LNCaP clone FGC (cell line): ENCODE measurements at regions not wholly inside any gene's neighbourhood (a gene's known extent, or its start where the extent isn't known, plus 50 kb on each side); places are given as distances from the start of the nearest gene placed in this dataset.

Source experiments
- DNase-seq: peaks from one replicate; pipeline ENCODE4 v3.0.0-alpha.2; 2011; ENCODE audit warnings: low read depth
- H3K4me3 ChIP-seq: 2 replicates; pipeline ENCODE4 v1.5.1; 2011; ENCODE audit warnings: mild to moderate bottlenecking, low read depth, low read length, control low read depth
- CTCF ChIP-seq: IDR thresholded peaks from 2 replicates; pipeline ENCODE4 v1.5.1; 2012; ENCODE audit warnings: mild to moderate bottlenecking; ENCODE audit not compliant: control insufficient read depth, insufficient read depth; ENCODE audit errors: extremely low read depth

GRCh38 chr6:165808021-165808420 is 145.0 kb upstream of the PDE10A start:
- no peak for DNase-seq
- no peak for TF ChIP-seq CTCF
- H3K4me3 ChIP-seq = no peak overlapping the region

GRCh38 chr6:165807249-165807960 is 144.4 kb upstream of the PDE10A start:
- no peak for TF ChIP-seq CTCF
- no peak for DNase-seq
- H3K4me3 ChIP-seq = no peak overlapping the region

GRCh38 chr6:165806126-165806810 is 143.2 kb upstream of the PDE10A start:
- H3K4me3 ChIP-seq = no peak overlapping the region
- TF ChIP-seq CTCF = no peak
- no peak for DNase-seq

GRCh38 chr6:165805636-165806035 is 142.6 kb upstream of the PDE10A start:
- no peak for TF ChIP-seq CTCF
- no peak for DNase-seq
- no peak overlapping the region for H3K4me3 ChIP-seq

GRCh38 chr6:165805067-165805555 is 142.1 kb upstream of the PDE10A start:
- DNase-seq = no peak
- TF ChIP-seq CTCF = no peak
- H3K4me3 ChIP-seq = no peak overlapping the region

GRCh38 chr6:165804331-165805066 is 141.5 kb upstream of the PDE10A start:
- no peak for DNase-seq
- H3K4me3 ChIP-seq = no peak overlapping the region
- TF ChIP-seq CTCF = no peak
